Renal cortical epithelial cell (primary cell): ENCODE measurements at regions not wholly inside any gene's neighbourhood (a gene's known extent, or its start where the extent isn't known, plus 50 kb on each side); places are given as distances from the start of the nearest gene placed in this dataset.
"Not testable (repeated sequence)": the region's sequence is repeated elsewhere in the genome, so short reads cannot be mapped to it uniquely, and the experiment has no call there.

Experiments used
- DNase-seq: peaks from one replicate; pipeline ENCODE4 v3.0.0-alpha.2; 2011; ENCODE audit warnings: low read depth

- DNase-seq = no peak
Observed at GRCh38 chr11:134845474-134846327, 433.7 kb upstream of the B3GAT1 start.

DNA sequence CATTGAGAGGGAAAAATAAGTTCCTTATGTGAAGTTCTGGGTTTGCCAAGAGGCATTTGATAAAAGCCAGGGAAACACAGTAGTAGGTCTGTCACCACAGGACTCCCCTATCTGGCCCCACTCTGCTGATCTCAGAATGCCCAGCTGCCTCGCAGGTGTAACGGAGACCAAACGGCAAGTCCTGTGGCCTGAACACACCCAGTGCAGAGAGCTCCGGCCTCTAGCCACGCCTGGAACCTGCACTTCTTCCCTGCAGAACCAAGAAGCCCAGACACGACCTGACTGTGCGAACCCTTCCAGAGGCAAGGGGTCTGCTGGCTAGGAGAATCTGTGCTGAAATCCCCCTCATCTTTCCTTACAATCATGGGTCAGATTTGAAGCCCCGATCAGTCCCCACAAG, 432.8 kb upstream of the B3GAT1 start:
- no peak for DNase-seq

GRCh38 chr11:134843735-134844134, 431.7 kb upstream of the B3GAT1 start:
- DNase-seq = no peak

- no peak for DNase-seq
Observed at GRCh38 chr11:134843020-134843419, 431.0 kb upstream of the B3GAT1 start.

GRCh38 chr11:134841972-134842371, 429.9 kb upstream of the B3GAT1 start:
- no peak for DNase-seq

DNA sequence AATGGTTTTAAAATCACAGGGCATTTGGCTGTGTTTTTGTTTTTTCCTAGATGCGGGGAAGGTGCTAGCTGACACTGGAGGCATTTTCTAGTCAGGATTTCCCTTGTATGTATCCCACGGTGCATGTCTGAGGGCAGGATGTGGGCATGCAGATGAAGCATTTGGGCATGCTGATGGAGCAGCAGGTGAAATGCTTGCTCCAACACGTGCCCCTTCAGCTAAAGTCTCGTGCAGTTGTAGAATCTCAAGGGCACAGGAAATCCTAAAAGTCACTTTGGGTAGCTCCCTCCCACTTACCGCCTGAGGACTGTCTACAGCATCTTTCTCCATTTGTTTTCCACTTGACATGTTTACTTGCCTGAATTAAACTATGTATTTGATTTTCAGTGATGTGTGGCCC, 429.4 kb upstream of the B3GAT1 start:
- no peak for DNase-seq

DNA sequence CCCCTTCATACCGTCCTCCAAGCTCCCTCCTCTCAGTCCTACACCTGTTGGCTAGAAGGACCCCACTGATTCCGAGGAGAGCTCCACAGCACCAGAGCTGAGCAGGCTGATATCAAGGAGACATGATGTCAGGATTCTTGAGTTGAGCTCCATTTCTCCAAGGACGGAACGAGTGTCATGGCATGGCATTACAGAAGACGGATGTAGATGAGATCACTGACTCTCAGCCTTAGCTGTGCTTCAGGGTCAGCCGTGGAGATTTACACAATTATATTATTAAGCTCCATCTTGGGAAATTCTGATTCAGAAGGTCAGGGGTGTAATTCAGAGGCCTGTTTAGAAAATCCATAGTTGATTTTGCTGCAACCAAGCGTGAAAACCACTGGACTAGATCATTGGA, 428.9 kb upstream of the B3GAT1 start:
- DNase-seq = no peak

DNA sequence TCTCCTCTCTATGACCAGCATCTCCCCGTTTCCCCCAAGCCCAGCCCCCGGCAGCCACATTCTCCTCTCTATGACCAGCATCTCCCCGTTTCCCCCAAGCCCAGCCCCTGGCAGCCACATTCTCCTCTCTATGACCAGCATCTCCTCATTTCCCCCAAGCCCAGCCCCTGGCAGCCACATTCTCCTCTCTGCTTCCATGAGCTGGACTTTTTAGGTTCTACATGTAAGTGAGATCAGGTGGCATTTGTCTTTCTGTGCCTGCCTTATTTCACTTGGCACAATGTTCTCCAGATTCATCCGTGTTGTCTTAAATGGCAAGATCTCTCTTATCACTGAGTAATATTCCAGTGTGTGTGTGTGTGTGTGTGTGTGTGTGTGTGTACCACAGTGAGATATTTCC, 428.1 kb upstream of the B3GAT1 start:
- not testable (repeated sequence) for DNase-seq

GRCh38 chr11:134838708-134839107, 426.7 kb upstream of the B3GAT1 start:
- no peak for DNase-seq

GRCh38 chr11:134837887-134838232, 425.8 kb upstream of the B3GAT1 start:
- DNase-seq = no peak

DNA sequence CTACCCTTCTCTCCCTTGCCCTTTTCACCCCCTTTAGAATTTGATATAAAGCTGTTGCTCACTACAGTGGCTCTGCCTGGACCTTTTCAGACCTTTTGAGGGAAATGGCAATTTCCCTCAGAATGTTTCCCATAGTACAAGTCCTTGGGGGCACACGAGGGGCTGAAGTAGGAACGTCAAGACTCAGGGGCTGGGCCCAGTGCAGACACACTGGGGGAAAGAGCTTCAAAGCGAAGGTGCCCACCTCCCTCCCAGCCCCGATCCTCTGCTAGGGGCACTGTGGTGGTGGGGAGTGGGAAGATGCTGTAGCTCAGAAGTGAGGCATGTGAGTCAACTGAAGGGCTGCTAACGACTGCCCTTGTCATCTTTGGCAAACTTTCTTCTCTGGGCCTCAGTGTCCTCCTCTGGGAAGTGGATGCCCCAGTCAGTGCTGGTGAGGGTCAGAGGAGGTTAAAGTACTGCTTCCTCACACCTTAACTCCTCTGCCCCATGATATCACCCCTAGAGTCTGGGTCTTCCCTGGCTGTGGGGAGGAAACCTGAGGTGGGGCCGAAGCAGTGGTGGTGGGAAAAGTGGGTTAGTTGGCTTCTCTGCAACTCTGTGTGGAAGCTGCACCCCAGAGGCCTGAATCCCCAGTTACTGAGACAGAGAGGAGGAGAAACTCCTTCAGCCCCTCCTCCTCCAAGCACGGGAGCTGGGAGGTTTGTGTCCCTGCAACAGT, 425.3 kb upstream of the B3GAT1 start:
- no peak for DNase-seq

DNA sequence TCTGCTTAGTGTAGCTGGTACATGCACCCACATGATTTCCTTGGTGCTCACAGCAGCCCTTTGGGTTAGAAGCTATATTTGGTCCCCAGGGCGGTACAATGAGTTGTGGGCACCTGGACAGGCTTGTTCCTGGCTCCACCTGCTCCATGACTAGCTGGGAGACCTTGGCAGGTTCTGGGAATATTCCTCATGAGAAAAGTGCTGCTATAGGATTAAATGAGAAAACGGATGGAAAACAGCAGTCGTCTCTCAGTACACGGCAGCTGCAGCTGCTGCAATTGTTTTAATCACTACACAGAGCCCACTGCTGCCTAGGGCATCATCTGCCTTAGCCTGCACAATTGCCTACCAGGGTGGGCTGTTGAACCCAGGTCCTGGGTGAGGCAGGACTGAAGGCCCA, 424.5 kb upstream of the B3GAT1 start:
- no peak for DNase-seq

DNA sequence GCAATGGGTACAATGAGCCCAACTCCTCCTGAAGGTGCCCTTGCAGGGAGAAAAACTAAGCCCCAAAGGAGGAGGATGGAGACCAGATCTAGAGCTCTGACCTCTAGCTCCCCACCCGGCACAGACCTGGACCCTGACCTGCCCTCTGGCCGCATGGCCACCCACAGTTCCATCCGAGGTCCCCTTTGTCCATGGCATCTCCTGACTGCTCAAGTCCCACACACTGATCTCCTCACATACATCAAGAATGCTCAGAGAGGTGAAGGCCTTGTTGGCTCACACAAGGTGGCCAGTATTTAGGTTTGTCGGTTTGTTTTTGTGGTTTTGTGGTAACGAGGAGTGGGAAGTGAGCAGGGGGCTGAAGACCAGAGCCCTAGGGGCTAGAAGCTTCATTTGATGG, 423.5 kb upstream of the B3GAT1 start:
- DNase-seq = no peak

GRCh38 chr11:134830312-134830711, 418.3 kb upstream of the B3GAT1 start:
- DNase-seq = no peak

- DNase-seq = no peak
Observed at GRCh38 chr11:134823970-134824369, 411.9 kb upstream of the B3GAT1 start.

DNA sequence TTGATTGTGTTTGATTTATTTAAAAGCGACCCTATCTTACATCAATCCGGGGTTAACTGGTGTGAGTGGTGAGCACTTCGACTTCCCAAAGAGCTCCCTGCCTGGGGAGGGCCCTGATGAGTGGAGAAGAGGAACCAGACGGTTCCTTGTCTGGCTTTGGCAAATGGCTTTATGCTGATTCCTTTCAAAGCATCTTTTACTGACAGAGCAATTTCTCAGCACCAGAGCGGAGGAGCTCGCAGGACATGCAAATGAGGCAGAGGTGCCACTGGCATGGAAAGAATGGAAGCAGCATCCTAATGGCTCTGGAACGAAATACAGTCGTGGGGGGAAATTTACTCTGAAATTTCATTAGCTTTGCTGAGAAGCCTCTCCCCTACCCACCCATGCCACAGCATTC, 410.9 kb upstream of the B3GAT1 start:
- no peak for DNase-seq

DNA sequence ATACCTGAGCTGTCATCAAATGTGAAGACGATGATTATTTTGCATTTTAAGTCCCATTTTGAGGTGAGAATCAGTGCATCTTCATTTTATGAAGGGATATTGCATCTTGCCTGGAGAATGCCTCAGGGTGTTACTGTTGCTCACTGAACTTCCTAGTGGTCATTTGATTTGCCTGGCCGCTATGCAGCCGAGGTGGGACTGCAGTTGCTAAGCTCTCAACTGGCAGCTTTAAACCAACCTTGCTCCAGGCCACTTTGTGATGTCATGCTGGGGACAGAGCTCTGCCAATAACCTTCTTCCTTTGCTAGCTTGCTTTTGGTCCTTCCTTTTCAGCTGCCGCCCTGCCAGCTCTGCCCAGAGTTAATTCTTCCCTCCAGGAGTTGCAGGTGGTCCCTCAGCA, 409.4 kb upstream of the B3GAT1 start:
- no peak for DNase-seq

GRCh38 chr11:134819041-134819440, 407.0 kb upstream of the B3GAT1 start:
- DNase-seq = no peak

DNA sequence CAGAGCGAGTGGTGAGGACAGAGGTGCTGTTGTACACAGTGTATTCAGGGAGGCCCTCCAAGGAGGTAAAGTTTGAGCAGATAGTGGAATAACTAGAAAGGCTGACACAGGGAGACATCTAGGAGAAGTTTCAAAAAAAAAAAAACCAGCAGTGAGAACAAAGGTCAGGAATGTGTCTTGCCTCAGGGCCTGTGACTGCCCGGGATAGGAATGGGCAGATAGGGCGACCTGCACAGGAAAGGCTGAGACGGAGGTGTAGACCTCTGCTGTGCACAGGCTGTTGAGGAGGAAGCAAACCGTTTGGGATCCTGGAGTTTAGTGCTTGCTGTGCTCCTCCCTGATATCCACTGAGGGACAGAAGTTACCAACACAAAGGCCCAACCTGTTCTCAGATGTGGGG, 406.5 kb upstream of the B3GAT1 start:
- DNase-seq = peak; percentile 11

DNA sequence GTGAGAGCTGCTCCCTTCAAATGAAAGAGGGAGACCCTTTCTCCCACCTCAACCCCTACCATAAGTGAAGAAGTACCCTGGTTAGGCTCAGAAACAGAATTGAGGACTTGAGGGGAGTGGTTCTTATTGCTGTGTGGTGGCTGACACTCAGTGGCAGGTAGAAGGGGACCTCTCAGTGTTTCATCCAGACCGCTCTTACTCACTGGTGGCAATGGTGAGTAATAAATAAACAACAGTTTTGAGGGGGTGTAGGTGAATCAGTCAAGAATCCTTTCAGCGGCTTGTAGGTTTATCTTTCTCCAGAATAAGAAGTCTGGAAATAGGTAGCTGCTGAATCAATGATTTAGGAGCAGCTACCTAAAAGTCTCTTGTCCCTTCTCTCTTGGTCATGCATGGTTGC, 403.4 kb upstream of the B3GAT1 start:
- no peak for DNase-seq

- DNase-seq = no peak
Observed at GRCh38 chr11:134807997-134808396, 396.0 kb upstream of the B3GAT1 start.

DNA sequence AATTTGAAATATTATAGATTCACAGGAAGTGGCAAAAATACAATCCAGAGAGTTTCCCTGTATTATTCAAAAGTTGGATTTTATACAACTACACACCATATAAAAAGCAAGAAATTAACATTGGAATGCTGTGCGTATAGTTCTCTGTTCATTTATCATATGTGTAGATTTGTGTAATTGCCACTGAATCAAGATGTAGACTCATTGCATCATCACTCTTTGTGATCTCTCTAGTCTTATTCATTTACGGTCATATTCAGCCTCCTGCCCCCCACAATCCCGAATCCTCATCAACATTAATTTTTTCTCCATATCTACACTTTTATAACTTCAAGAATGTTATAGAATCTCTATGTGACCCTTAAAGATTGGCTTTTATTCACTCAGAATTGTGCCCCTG, 390.6 kb upstream of the B3GAT1 start:
- DNase-seq = no peak

- no peak for DNase-seq
Observed at GRCh38 chr11:134802116-134802515, 390.1 kb upstream of the B3GAT1 start.

DNA sequence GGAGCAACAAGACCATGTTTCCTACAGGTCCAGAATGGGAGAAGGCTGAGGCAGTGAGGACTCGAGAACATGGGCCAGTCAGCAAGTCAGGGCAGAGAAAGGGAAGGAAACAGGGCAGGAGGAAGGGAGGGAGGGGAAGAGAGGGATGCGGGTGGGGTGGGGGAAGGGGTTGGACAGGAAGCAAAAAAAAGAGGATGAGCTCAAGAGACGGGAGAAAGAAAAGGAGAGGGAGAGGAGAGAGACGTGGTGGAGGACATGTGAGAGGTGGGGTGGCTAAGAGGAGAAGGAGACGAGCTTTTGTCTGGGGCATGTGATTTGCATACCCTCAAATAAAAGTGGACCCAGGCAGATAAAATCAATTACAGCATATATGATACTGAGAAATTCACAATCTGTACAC, 389.5 kb upstream of the B3GAT1 start:
- DNase-seq = no peak
